HEK293 (cell line): ENCODE measurements at regions not wholly inside any gene's neighbourhood (a gene's known extent, or its start where the extent isn't known, plus 50 kb on each side); places are given as distances from the start of the nearest gene placed in this dataset.

Source experiments
- CTCF ChIA-PET: fragments of 350-600 bp; formaldehyde crosslinking; extraction: SDS; loops from one replicate; lab custom pipeline; 2021; ENCODE audit warnings: antibody characterized with exemption; lab: Yijun Ruan, JAX
- POLR2A ChIA-PET: fragments of 300-600 bp; formaldehyde crosslinking; extraction: SDS; loops from one replicate; lab custom pipeline; 2020; ENCODE audit warnings: antibody characterized with exemption, inconsistent platforms; lab: Yijun Ruan, JAX
- H3K27ac ChIP-seq: fragments of 200-500 bp; sonication (Bioruptor generic); 2 replicates; pipeline ENCODE4 v1.5.1; 2014; ENCODE audit warnings: low read depth, low read length, control low read depth, inconsistent platforms; ENCODE audit errors: extremely low read depth
- H3K36me3 ChIP-seq, 2 experiments: fragments of 200-500 bp in 1 of 2; sonication (Bioruptor generic) in 1 of 2; 1 replicate in 1 of 2; 2 replicates in 1 of 2; pipeline ENCODE4 v1.5.1; 2014 to 2017; ENCODE audit warnings: inconsistent platforms in 2 of 2, low read length in 2 of 2; ENCODE audit not compliant: control insufficient read depth in 2 of 2, insufficient read depth in 1 of 2
- H3K4me1 ChIP-seq: fragments of 200-500 bp; sonication (Bioruptor generic); 2 replicates; pipeline ENCODE4 v1.5.1; 2014; ENCODE audit warnings: mild to moderate bottlenecking, low read length, inconsistent platforms; ENCODE audit not compliant: control insufficient read depth, insufficient read depth
- H3K4me3 ChIP-seq: 2 replicates; pipeline ENCODE4 v1.5.1; 2011; ENCODE audit warnings: low read depth, mild to moderate bottlenecking, control low read depth, low read length, moderate library complexity
- H3K9me3 ChIP-seq: fragments of 200-500 bp; sonication (Bioruptor generic); 2 replicates; pipeline ENCODE4 v1.5.1; 2014; ENCODE audit warnings: low read depth, low read length, inconsistent platforms; ENCODE audit not compliant: control insufficient read depth, insufficient read depth
- KLF7 ChIP-seq: fragments of 450-650 bp; formaldehyde crosslinking; IDR thresholded peaks from 2 replicates; pipeline ENCODE4 v1.5.1; 2016; ENCODE audit warnings: missing biosample characterization, missing genetic modification characterization, borderline replicate concordance
- SALL2 ChIP-seq: fragments of 450-650 bp; formaldehyde crosslinking; IDR thresholded peaks from 2 replicates; pipeline ENCODE4 v1.5.0; 2017; ENCODE audit warnings: missing biosample characterization, mild to moderate bottlenecking, missing genetic modification characterization, borderline replicate concordance
- ZNF155 ChIP-seq: fragments of 450-650 bp; formaldehyde crosslinking; IDR thresholded peaks from 2 replicates; pipeline ENCODE4 v1.5.1; 2016; ENCODE audit warnings: missing biosample characterization, missing genetic modification characterization
- ZNF223 ChIP-seq: fragments of 450-650 bp; formaldehyde crosslinking; IDR thresholded peaks from 2 replicates; pipeline ENCODE4 v1.5.1; 2016; ENCODE audit warnings: missing biosample characterization, missing genetic modification characterization
- ZNF558 ChIP-seq: fragments of 450-650 bp; formaldehyde crosslinking; IDR thresholded peaks from 2 replicates; pipeline ENCODE4 v1.5.1; 2016; ENCODE audit warnings: missing biosample characterization, missing genetic modification characterization
- ZNF596 ChIP-seq: fragments of 450-650 bp; IDR thresholded peaks from 2 replicates; pipeline ENCODE4 v1.5.0; 2018; ENCODE audit warnings: missing biosample characterization, mild to moderate bottlenecking, missing genetic modification characterization, moderate library complexity
- ZNF624 ChIP-seq: fragments of 450-650 bp; formaldehyde crosslinking; IDR thresholded peaks from 2 replicates; pipeline ENCODE4 v1.5.1; 2017; ENCODE audit warnings: missing biosample characterization, missing genetic modification characterization
- ZNF76 ChIP-seq: fragments of 450-650 bp; formaldehyde crosslinking; IDR thresholded peaks from 2 replicates; pipeline ENCODE4; 2016; ENCODE audit warnings: low read depth, missing biosample characterization, missing genetic modification characterization, borderline replicate concordance
- ZSCAN23 ChIP-seq: fragments of 450-650 bp; formaldehyde crosslinking; IDR thresholded peaks from 2 replicates; pipeline ENCODE4 v1.5.1; 2016; ENCODE audit warnings: missing biosample characterization, missing genetic modification characterization
- TF ChIP-seq, protein P1 (sequence below): fragments of 450-650 bp; formaldehyde crosslinking; IDR thresholded peaks from 2 replicates; pipeline ENCODE4 v1.5.1; 2017; ENCODE audit warnings: missing biosample characterization, missing genetic modification characterization
- TF ChIP-seq, protein P2 (sequence below): fragments of 450-650 bp; formaldehyde crosslinking; IDR thresholded peaks from 2 replicates; pipeline ENCODE4 v1.5.0; 2017; ENCODE audit warnings: missing biosample characterization, missing genetic modification characterization, borderline replicate concordance
- TF ChIP-seq, protein P3 (sequence below): fragments of 450-650 bp; formaldehyde crosslinking; IDR thresholded peaks from 2 replicates; pipeline ENCODE4 v1.5.1; 2016; ENCODE audit warnings: missing biosample characterization, missing genetic modification characterization
- TF ChIP-seq, protein P4 (sequence below): fragments of 450-650 bp; formaldehyde crosslinking; IDR thresholded peaks from 2 replicates; pipeline ENCODE4 v1.5.1; 2016; ENCODE audit warnings: missing biosample characterization, missing genetic modification characterization, borderline replicate concordance
- TF ChIP-seq, protein P5 (sequence below): fragments of 450-650 bp; formaldehyde crosslinking; IDR thresholded peaks from 2 replicates; pipeline ENCODE4 v1.5.1; 2017; ENCODE audit warnings: missing biosample characterization, missing genetic modification characterization
- TF ChIP-seq, protein P6 (sequence below): fragments of 450-650 bp; formaldehyde crosslinking; IDR thresholded peaks from 2 replicates; pipeline ENCODE4 v1.5.1; 2016; ENCODE audit warnings: missing biosample characterization, missing genetic modification characterization

DNA sequence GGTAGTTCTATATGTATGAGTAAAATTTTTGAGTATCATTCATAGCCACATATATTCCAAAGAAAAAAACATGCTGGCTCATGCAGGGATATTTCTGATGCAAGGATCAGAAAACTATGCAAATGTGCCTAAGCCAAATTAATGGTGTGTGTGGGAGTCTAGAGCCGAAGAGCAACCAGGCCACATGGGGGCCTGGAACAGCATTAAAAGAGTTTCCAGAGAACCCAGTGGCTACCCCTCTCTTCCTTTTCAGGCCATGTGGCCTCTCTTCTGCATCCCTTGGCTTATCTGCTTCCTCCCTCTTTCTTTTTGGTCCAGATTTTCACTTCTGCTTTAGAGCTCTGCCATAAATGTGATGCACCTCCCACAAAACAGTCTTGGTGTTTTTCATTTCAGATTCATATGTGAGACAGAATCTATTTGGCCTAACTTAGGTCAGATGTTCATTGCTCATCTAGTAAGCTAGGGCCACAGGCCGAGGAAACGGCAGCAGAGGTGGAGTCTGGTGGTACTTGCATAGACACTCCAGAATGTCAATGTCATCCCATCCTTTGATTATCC, 300.0 kb downstream of the SH3GL2 start (continued):
- TF ChIP-seq, protein P1, sequence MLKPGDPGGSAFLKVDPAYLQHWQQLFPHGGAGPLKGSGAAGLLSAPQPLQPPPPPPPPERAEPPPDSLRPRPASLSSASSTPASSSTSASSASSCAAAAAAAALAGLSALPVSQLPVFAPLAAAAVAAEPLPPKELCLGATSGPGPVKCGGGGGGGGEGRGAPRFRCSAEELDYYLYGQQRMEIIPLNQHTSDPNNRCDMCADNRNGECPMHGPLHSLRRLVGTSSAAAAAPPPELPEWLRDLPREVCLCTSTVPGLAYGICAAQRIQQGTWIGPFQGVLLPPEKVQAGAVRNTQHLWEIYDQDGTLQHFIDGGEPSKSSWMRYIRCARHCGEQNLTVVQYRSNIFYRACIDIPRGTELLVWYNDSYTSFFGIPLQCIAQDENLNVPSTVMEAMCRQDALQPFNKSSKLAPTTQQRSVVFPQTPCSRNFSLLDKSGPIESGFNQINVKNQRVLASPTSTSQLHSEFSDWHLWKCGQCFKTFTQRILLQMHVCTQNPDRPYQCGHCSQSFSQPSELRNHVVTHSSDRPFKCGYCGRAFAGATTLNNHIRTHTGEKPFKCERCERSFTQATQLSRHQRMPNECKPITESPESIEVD (tag by site-specific recombination): no peak
- TF ChIP-seq, protein P2, sequence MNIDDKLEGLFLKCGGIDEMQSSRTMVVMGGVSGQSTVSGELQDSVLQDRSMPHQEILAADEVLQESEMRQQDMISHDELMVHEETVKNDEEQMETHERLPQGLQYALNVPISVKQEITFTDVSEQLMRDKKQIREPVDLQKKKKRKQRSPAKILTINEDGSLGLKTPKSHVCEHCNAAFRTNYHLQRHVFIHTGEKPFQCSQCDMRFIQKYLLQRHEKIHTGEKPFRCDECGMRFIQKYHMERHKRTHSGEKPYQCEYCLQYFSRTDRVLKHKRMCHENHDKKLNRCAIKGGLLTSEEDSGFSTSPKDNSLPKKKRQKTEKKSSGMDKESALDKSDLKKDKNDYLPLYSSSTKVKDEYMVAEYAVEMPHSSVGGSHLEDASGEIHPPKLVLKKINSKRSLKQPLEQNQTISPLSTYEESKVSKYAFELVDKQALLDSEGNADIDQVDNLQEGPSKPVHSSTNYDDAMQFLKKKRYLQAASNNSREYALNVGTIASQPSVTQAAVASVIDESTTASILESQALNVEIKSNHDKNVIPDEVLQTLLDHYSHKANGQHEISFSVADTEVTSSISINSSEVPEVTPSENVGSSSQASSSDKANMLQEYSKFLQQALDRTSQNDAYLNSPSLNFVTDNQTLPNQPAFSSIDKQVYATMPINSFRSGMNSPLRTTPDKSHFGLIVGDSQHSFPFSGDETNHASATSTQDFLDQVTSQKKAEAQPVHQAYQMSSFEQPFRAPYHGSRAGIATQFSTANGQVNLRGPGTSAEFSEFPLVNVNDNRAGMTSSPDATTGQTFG (tag by site-specific recombination): no peak
- TF ChIP-seq SALL2 (tag by site-specific recombination): no peak
- TF ChIP-seq, protein P3, sequence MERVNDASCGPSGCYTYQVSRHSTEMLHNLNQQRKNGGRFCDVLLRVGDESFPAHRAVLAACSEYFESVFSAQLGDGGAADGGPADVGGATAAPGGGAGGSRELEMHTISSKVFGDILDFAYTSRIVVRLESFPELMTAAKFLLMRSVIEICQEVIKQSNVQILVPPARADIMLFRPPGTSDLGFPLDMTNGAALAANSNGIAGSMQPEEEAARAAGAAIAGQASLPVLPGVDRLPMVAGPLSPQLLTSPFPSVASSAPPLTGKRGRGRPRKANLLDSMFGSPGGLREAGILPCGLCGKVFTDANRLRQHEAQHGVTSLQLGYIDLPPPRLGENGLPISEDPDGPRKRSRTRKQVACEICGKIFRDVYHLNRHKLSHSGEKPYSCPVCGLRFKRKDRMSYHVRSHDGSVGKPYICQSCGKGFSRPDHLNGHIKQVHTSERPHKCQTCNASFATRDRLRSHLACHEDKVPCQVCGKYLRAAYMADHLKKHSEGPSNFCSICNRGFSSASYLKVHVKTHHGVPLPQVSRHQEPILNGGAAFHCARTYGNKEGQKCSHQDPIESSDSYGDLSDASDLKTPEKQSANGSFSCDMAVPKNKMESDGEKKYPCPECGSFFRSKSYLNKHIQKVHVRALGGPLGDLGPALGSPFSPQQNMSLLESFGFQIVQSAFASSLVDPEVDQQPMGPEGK (tag by site-specific recombination): no peak

DNA sequence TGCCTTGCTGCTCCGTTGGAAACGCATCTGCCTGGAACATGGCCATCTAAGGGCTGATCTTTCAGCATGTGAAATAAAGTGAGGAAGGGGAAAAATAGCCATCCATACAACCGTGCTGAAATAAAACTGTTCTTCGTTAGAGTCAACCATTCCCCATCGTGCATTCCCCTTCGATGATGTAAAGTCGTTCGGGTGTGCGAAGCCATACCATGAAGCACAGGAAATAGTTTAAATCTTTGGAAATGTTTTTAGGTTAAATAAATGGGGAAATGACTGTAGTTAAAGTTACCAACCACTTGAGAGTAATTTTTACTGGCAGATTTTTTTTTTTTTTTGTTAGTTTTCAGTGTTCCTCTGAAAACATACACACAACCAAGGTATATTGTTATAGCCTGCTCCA, 302.5 kb downstream of the SH3GL2 start:
- ChIA-PET POLR2A (no interaction called here), CTCF (no interaction called here)
- no peak overlapping the region for H3K27ac ChIP-seq
- no peaks in the 10 kb centered on the region for H3K36me3 ChIP-seq
- no peaks in the 10 kb centered on the region for H3K4me1 ChIP-seq
- no peaks in the 10 kb centered on the region for H3K9me3 ChIP-seq
- no peak for TF ChIP-seq ZNF558 (tag by site-specific recombination)
- no peak for TF ChIP-seq KLF7
- TF ChIP-seq, protein P4, sequence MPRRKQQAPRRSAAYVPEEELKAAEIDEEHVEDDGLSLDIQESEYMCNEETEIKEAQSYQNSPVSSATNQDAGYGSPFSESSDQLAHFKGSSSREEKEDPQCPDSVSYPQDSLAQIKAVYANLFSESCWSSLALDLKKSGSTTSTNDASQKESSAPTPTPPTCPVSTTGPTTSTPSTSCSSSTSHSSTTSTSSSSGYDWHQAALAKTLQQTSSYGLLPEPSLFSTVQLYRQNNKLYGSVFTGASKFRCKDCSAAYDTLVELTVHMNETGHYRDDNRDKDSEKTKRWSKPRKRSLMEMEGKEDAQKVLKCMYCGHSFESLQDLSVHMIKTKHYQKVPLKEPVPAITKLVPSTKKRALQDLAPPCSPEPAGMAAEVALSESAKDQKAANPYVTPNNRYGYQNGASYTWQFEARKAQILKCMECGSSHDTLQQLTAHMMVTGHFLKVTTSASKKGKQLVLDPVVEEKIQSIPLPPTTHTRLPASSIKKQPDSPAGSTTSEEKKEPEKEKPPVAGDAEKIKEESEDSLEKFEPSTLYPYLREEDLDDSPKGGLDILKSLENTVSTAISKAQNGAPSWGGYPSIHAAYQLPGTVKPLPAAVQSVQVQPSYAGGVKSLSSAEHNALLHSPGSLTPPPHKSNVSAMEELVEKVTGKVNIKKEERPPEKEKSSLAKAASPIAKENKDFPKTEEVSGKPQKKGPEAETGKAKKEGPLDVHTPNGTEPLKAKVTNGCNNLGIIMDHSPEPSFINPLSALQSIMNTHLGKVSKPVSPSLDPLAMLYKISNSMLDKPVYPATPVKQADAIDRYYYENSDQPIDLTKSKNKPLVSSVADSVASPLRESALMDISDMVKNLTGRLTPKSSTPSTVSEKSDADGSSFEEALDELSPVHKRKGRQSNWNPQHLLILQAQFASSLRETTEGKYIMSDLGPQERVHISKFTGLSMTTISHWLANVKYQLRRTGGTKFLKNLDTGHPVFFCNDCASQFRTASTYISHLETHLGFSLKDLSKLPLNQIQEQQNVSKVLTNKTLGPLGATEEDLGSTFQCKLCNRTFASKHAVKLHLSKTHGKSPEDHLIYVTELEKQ (tag by site-specific recombination): no peak
- TF ChIP-seq, protein P5, sequence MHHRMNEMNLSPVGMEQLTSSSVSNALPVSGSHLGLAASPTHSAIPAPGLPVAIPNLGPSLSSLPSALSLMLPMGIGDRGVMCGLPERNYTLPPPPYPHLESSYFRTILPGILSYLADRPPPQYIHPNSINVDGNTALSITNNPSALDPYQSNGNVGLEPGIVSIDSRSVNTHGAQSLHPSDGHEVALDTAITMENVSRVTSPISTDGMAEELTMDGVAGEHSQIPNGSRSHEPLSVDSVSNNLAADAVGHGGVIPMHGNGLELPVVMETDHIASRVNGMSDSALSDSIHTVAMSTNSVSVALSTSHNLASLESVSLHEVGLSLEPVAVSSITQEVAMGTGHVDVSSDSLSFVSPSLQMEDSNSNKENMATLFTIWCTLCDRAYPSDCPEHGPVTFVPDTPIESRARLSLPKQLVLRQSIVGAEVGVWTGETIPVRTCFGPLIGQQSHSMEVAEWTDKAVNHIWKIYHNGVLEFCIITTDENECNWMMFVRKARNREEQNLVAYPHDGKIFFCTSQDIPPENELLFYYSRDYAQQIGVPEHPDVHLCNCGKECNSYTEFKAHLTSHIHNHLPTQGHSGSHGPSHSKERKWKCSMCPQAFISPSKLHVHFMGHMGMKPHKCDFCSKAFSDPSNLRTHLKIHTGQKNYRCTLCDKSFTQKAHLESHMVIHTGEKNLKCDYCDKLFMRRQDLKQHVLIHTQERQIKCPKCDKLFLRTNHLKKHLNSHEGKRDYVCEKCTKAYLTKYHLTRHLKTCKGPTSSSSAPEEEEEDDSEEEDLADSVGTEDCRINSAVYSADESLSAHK (tag by site-specific recombination): no peak
- TF ChIP-seq, protein P6, sequence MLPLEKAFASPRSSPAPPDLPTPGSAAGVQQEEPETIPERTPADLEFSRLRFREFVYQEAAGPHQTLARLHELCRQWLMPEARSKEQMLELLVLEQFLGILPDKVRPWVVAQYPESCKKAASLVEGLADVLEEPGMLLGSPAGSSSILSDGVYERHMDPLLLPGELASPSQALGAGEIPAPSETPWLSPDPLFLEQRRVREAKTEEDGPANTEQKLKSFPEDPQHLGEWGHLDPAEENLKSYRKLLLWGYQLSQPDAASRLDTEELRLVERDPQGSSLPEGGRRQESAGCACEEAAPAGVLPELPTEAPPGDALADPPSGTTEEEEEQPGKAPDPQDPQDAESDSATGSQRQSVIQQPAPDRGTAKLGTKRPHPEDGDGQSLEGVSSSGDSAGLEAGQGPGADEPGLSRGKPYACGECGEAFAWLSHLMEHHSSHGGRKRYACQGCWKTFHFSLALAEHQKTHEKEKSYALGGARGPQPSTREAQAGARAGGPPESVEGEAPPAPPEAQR: no peak
- TF ChIP-seq ZNF596 (tag by site-specific recombination): no peak
- TF ChIP-seq ZNF155 (tag by site-specific recombination): no peak
- TF ChIP-seq ZSCAN23 (tag by site-specific recombination): no peak
- TF ChIP-seq ZNF76: no peak
- TF ChIP-seq ZNF223: no peak
- no peak for TF ChIP-seq ZNF624 (tag by site-specific recombination)
- TF ChIP-seq, all 188 proteins: peak for 0
- H3K4me3 ChIP-seq: no peak overlapping the region
